SK-N-SH (cell line): ENCODE measurements at regions not wholly inside any gene's neighbourhood (a gene's known extent, or its start where the extent isn't known, plus 50 kb on each side); places are given as distances from the start of the nearest gene placed in this dataset.

Experiments used
- CTCF ChIA-PET: fragments of 300-600, 350-600 bp; formaldehyde crosslinking; extraction: SDS; loops from one replicate; lab custom pipeline; 2021; lab: Yijun Ruan, JAX
- POLR2A ChIA-PET: fragments of 350-600 bp; sonication (Branson Sonifier 250); formaldehyde crosslinking; extraction: SDS; loops from one replicate; lab custom pipeline; 2020; ENCODE audit warnings: antibody characterized with exemption, inconsistent platforms; lab: Yijun Ruan, JAX
- DNase-seq: peaks from one replicate; pipeline ENCODE4 v3.0.0; 2012
- H2AFZ ChIP-seq: fragments of 200-600 bp; sonication (generic); 2 replicates; pipeline ENCODE4 v1.8.1; 2016; ENCODE audit warnings: antibody characterized with exemption, mild to moderate bottlenecking, low read depth
- H3F3A ChIP-seq: fragments of 200-600 bp; sonication (generic); replicated peaks from 2 replicates; pipeline ENCODE3; 2016; ENCODE audit warnings: antibody characterized with exemption, mild to moderate bottlenecking; ENCODE audit not compliant: insufficient read depth
- H3K27ac ChIP-seq, 2 experiments: fragments of 200-500 bp in 1 of 2; fragments of 200-600 bp in 1 of 2; sonication (Bioruptor generic) in 1 of 2; sonication (generic), shearing (Covaris generic) in 1 of 2; 2 replicates each; pipeline versions ENCODE4 v1.5.1 to v1.6.1; 2014 to 2016; ENCODE audit warnings: low read depth in 2 of 2, inconsistent platforms in 1 of 2, low read length in 1 of 2, mild to moderate bottlenecking in 1 of 2, mixed read lengths in 1 of 2
- H3K27me3 ChIP-seq: fragments of 200-600 bp; sonication (generic), shearing (Covaris generic); 2 replicates; pipeline ENCODE4 v1.6.1; 2016; ENCODE audit warnings: mixed run types; ENCODE audit not compliant: insufficient read depth
- H3K36me3 ChIP-seq, 2 experiments: fragments of 200-500 bp in 1 of 2; fragments of 200-600 bp in 1 of 2; sonication (Bioruptor generic) in 1 of 2; sonication (generic) in 1 of 2; replicated peaks in 1 of 2; 2 replicates each; pipeline versions ENCODE3 to v1.5.1; 2014 to 2016; ENCODE audit warnings: low read length in 1 of 2, mild to moderate bottlenecking in 1 of 2; ENCODE audit not compliant: insufficient read depth in 2 of 2, control insufficient read depth in 1 of 2
- H3K4me1 ChIP-seq, 2 experiments: fragments of 200-500 bp in 1 of 2; fragments of 200-600 bp in 1 of 2; sonication (Bioruptor generic) in 1 of 2; sonication (generic), shearing (Covaris generic) in 1 of 2; 2 replicates each; pipeline versions ENCODE4 v1.5.1 to v1.6.1; 2014 to 2016; ENCODE audit warnings: low read depth in 1 of 2, low read length in 1 of 2, mixed run types in 1 of 2; ENCODE audit not compliant: insufficient read depth in 2 of 2, control insufficient read depth in 1 of 2
- H3K4me2 ChIP-seq: fragments of 200-600 bp; sonication (generic), shearing (Covaris generic); 2 replicates; pipeline ENCODE4 v1.6.1; 2017; ENCODE audit warnings: mixed run types
- H3K4me3 ChIP-seq, 2 experiments: fragments of 200-500 bp in 1 of 2; fragments of 200-600 bp in 1 of 2; sonication (Bioruptor generic) in 1 of 2; sonication (generic), shearing (Covaris generic) in 1 of 2; 2 replicates each; pipeline versions ENCODE4 v1.5.1 to v1.8.1; 2014 to 2016; ENCODE audit warnings: low read depth in 2 of 2, inconsistent platforms in 1 of 2, low read length in 1 of 2, mild to moderate bottlenecking in 1 of 2, mixed read lengths in 1 of 2, moderate library complexity in 1 of 2
- H3K79me2 ChIP-seq: fragments of 200-600 bp; sonication (generic); 2 replicates; pipeline ENCODE4 v1.8.1; 2017; ENCODE audit warnings: mild to moderate bottlenecking; ENCODE audit not compliant: insufficient read depth
- H3K9ac ChIP-seq: fragments of 200-600 bp; sonication (generic); 2 replicates; pipeline ENCODE4 v1.6.1; 2017; ENCODE audit warnings: mixed run types
- H3K9me2 ChIP-seq: fragments of 200-600 bp; sonication (generic); 2 replicates; pipeline ENCODE4 v1.6.1; 2017; ENCODE audit warnings: mixed run types
- H3K9me3 ChIP-seq: fragments of 200-600 bp; sonication (generic); 2 replicates; pipeline ENCODE4 v1.6.1; 2017; ENCODE audit warnings: mixed run types, mild to moderate bottlenecking, moderate library complexity
- H4K20me1 ChIP-seq: fragments of 200-600 bp; sonication (generic); 2 replicates; pipeline ENCODE4 v1.6.1; 2017; ENCODE audit warnings: mild to moderate bottlenecking, mixed run types; ENCODE audit not compliant: insufficient read depth
- CHD2 ChIP-seq: fragments of 150-350 bp; IDR thresholded peaks from 2 replicates; pipeline ENCODE4 v1.6.1; 2018; ENCODE audit warnings: low read length; ENCODE audit not compliant: partially characterized antibody
- ELF1 ChIP-seq: IDR thresholded peaks from 2 replicates; pipeline ENCODE4 v1.4.0; 2012
- EP300 ChIP-seq, 2 experiments: IDR thresholded peaks; 2 replicates each; pipeline versions ENCODE4 v1.4.0 to v1.6.1; 2012; ENCODE audit warnings: borderline replicate concordance in 1 of 2, low read depth in 1 of 2, low read length in 1 of 2
- FOSL2 ChIP-seq: IDR thresholded peaks from 2 replicates; pipeline ENCODE4 v1.4.0; 2012; ENCODE audit warnings: low read depth, mild to moderate bottlenecking, moderate library complexity, borderline replicate concordance
- FOXM1 ChIP-seq: IDR thresholded peaks from 2 replicates; pipeline ENCODE4 v1.4.0; 2012; ENCODE audit warnings: low read depth, mild to moderate bottlenecking
- JUND ChIP-seq: IDR thresholded peaks from 2 replicates; pipeline ENCODE4 v1.4.0; 2012
- MEF2A ChIP-seq: IDR thresholded peaks from 2 replicates; pipeline ENCODE4 v1.4.0; 2012; ENCODE audit warnings: low read depth, borderline replicate concordance
- MXI1 ChIP-seq: IDR thresholded peaks from 2 replicates; pipeline ENCODE4 v1.6.1; 2012; ENCODE audit warnings: mild to moderate bottlenecking, low read depth, low read length, improper control_type of control experiment
- NRF1 ChIP-seq: IDR thresholded peaks from 2 replicates; pipeline ENCODE4 v1.6.1; 2012; ENCODE audit warnings: low read depth, mild to moderate bottlenecking, low read length
- RAD21 ChIP-seq: IDR thresholded peaks from 2 replicates; pipeline ENCODE4 v1.6.1; 2012; ENCODE audit warnings: mild to moderate bottlenecking, low read length
- RCOR1 ChIP-seq: fragments of 150-350 bp; IDR thresholded peaks from 2 replicates; pipeline ENCODE4 v1.6.1; 2017; ENCODE audit warnings: antibody characterized with exemption, low read length
- SIN3A ChIP-seq: IDR thresholded peaks from 2 replicates; pipeline ENCODE4 v1.6.1; 2012; ENCODE audit warnings: low read depth, mild to moderate bottlenecking, low read length, moderate library complexity, borderline replicate concordance
- SMC3 ChIP-seq: IDR thresholded peaks from 2 replicates; pipeline ENCODE4 v1.6.1; 2012; ENCODE audit warnings: low read depth, low read length, improper control_type of control experiment
- TCF12 ChIP-seq: IDR thresholded peaks from 2 replicates; pipeline ENCODE4 v1.4.0; 2012
- TEAD4 ChIP-seq: IDR thresholded peaks from 2 replicates; pipeline ENCODE4 v1.4.0; 2012; ENCODE audit warnings: mild to moderate bottlenecking, borderline replicate concordance; ENCODE audit not compliant: insufficient read depth
- YY1 ChIP-seq: IDR thresholded peaks from 2 replicates; pipeline ENCODE4 v1.4.0; 2012; ENCODE audit warnings: low read depth, mild to moderate bottlenecking
- whole genome bisulfite sequencing: methylation state at CpG from one replicate; pipeline ENCODE4 v1.1.6; 2017; ENCODE audit warnings: low lambda C conversion rate; 5-methylcytosine and 5-hydroxymethylcytosine counted together
- TF ChIP-seq, protein P1 (sequence below): fragments of 200-600 bp; sonication (generic); IDR thresholded peaks from 2 replicates; pipeline ENCODE4 v1.6.1; 2017; ENCODE audit warnings: antibody characterized with exemption, mild to moderate bottlenecking, moderate library complexity
- TF ChIP-seq, protein P2 (sequence below): fragments of 150-350 bp; IDR thresholded peaks from 2 replicates; pipeline ENCODE4 v1.6.1; 2017; ENCODE audit warnings: antibody characterized with exemption, low read length, low read depth, borderline replicate concordance
- TF ChIP-seq, protein P3 (sequence below): IDR thresholded peaks from 2 replicates; pipeline ENCODE4 v1.4.0; 2012; ENCODE audit warnings: low read depth, borderline replicate concordance

DNA sequence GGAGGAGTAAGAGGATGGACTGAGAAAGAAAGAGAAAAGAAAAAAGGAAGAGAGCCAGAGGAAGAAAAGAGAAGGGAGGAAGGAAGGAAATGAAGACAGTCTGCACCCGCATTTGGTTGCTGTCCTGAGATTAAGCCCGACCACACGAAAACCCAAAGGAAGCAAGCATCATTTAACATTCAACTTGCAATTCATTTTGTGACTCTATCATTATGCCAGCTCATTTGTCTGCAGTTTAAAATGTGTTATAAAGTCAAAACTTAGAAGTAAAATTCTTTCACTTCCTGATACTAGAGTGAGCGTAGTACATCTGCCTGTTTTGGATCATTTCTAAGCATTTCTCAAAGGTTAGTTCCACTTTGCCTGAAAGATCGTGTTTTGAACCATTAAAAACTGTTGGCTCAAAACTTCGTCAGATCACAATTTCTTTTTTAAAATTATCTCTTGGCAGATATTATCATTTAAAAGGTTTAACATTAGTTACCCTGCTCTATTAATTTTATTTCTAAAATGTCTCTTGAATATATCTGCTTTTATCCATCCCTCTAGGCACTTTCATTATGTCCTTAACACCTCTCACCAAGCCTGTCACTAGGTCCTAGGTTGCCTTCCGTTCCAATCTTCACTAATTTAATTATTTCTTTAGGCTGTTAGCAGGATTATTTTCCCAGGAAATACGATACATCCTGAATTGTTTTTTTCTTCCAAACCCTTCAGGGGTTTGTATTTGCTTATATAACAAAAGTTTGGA, 240.9 kb downstream of the TLE4 start (continued):
- TF ChIP-seq RCOR1 = no peak

DNA sequence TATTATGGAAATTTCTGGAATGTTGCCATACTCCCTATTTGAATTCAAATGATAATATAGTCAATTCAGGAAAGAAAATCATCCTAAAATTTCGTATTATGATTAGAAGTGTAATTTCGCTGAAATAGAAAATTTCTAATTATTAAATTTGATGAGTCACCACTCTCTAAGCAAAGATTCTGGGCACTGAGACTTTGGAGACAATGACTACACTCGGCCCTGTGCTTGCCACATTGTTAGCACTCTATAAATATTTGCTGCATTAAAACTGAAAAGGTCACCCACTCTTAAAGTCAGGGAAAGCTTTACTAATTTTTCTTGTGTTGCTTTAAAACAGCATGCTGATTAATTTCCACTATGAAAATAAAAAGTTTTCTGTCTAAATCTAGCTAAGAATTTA, 240.3 kb downstream of the TLE4 start:
- Histone ChIP-seq H3K9me3 (no peaks in the 10 kb centered on the region), H3K4me3 (no peak overlapping the region), H4K20me1 (no peaks in the 10 kb centered on the region), H3F3A (peaks cover 5% of the 10 kb centered on the region), H3K4me2 (no peak overlapping the region), H3K79me2 (no peaks in the 10 kb centered on the region), H3K9me2 (no peaks in the 10 kb centered on the region), H3K27me3 (no peaks in the 10 kb centered on the region), H3K9ac (no peak overlapping the region), H2AFZ (no peak overlapping the region), H3K36me3 (no peaks in the 10 kb centered on the region), H3K27ac (no peak overlapping the region), H3K4me1 (peaks cover 0 to 18% of the 10 kb centered on the region in 2 experiments; a peak in 2 of 4 replicates)
- WGBS = 41% methylated on average over 3 of the region's 3 CpGs
- TF ChIP-seq ELF1 (no peak), TEAD4 (no peak), TCF12 (no peak), CHD2 (no peak), JUND (no peak), MXI1 (no peak), MEF2A (no peak), RAD21 (no peak), YY1 (no peak), EP300 (IDR thresholded peaks at IDR 0.05; ENCODE audit: borderline replicate concordance in 1 of 2, low read depth in 1 of 2, low read length in 1 of 2) (no peak), FOXM1 (no peak), SMC3 (no peak), SIN3A (no peak), RCOR1 (no peak), FOSL2 (no peak), NRF1 (no peak)
- TF ChIP-seq, protein P1, sequence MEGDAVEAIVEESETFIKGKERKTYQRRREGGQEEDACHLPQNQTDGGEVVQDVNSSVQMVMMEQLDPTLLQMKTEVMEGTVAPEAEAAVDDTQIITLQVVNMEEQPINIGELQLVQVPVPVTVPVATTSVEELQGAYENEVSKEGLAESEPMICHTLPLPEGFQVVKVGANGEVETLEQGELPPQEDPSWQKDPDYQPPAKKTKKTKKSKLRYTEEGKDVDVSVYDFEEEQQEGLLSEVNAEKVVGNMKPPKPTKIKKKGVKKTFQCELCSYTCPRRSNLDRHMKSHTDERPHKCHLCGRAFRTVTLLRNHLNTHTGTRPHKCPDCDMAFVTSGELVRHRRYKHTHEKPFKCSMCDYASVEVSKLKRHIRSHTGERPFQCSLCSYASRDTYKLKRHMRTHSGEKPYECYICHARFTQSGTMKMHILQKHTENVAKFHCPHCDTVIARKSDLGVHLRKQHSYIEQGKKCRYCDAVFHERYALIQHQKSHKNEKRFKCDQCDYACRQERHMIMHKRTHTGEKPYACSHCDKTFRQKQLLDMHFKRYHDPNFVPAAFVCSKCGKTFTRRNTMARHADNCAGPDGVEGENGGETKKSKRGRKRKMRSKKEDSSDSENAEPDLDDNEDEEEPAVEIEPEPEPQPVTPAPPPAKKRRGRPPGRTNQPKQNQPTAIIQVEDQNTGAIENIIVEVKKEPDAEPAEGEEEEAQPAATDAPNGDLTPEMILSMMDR = no peak
- TF ChIP-seq, protein P2, sequence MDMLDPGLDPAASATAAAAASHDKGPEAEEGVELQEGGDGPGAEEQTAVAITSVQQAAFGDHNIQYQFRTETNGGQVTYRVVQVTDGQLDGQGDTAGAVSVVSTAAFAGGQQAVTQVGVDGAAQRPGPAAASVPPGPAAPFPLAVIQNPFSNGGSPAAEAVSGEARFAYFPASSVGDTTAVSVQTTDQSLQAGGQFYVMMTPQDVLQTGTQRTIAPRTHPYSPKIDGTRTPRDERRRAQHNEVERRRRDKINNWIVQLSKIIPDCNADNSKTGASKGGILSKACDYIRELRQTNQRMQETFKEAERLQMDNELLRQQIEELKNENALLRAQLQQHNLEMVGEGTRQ = no peak
- TF ChIP-seq, protein P3, sequence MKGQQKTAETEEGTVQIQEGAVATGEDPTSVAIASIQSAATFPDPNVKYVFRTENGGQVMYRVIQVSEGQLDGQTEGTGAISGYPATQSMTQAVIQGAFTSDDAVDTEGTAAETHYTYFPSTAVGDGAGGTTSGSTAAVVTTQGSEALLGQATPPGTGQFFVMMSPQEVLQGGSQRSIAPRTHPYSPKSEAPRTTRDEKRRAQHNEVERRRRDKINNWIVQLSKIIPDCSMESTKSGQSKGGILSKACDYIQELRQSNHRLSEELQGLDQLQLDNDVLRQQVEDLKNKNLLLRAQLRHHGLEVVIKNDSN = no peak
- CTCF ChIA-PET = no interaction called here
- POLR2A ChIA-PET = no interaction called here
- no peak for DNase-seq
